B cell (primary cell): ENCODE measurements at regions not wholly inside any gene's neighbourhood (a gene's known extent, or its start where the extent isn't known, plus 50 kb on each side); places are given as distances from the start of the nearest gene placed in this dataset.

Experiments used
- ATAC-seq: fragments of 200-7000 bp; cut with Tn5 transposase; one replicate; pipeline ENCODE4 v1.10.0; 2021; ENCODE audit warnings: low read depth, mild to moderate bottlenecking, moderate number of reproducible peaks, moderate library complexity
- CTCF ChIA-PET: fragments of 350-600 bp; sonication (Branson Sonifier 250); formaldehyde crosslinking; loops from one replicate; lab custom pipeline; 2021; ENCODE audit warnings: antibody characterized with exemption, inconsistent platforms; lab: Charles Lee
- POLR2A ChIA-PET: fragments of 350-600 bp; sonication (Branson Sonifier 250); formaldehyde crosslinking; loops from one replicate; lab custom pipeline; 2021; ENCODE audit warnings: antibody characterized with exemption; lab: Charles Lee
- DNase-seq: peaks from one replicate; pipeline ENCODE4 v3.0.0; 2013
- H2AFZ ChIP-seq: 2 replicates; pipeline ENCODE4 v1.6.1; 2012; ENCODE audit warnings: mild to moderate bottlenecking, low read depth, low read length; ENCODE audit not compliant: insufficient read depth, poor library complexity, severe bottlenecking
- H3K27ac ChIP-seq, 2 donors: 1 replicate in 1 of 2; 2 replicates in 1 of 2; pipeline ENCODE4 v1.5.1; 2012 to 2013; ENCODE audit warnings: low read length in 2 of 2, mild to moderate bottlenecking in 2 of 2, moderate library complexity in 1 of 2
- H3K27me3 ChIP-seq, 4 experiments: fragments of 200-600 bp in 1 of 4; sonication (generic) in 1 of 4; replicated peaks in 1 of 4; 1 replicate in 2 of 4; 2 replicates in 2 of 4; pipeline versions ENCODE4 v1.6.1 to v1.7.0; 2013 to 2016; ENCODE audit warnings: low read length in 3 of 4, mild to moderate bottlenecking in 2 of 4, mixed read lengths in 1 of 4, moderate library complexity in 1 of 4; ENCODE audit not compliant: insufficient read depth in 4 of 4, control insufficient read depth in 3 of 4; ENCODE audit errors: control extremely low read depth in 1 of 4
- H3K36me3 ChIP-seq, 2 experiments: replicated peaks in 1 of 2; 1 replicate in 1 of 2; 2 replicates in 1 of 2; pipeline versions ENCODE4 v1.6.1 to v1.7.1; 2013; ENCODE audit warnings: low read length in 1 of 2; ENCODE audit not compliant: insufficient read depth in 2 of 2, control insufficient read depth in 1 of 2; ENCODE audit errors: control extremely low read depth in 1 of 2, extremely low read depth in 1 of 2
- H3K4me1 ChIP-seq, 2 donors: fragments of 200-600 bp in 1 of 2; sonication (generic) in 1 of 2; 1 replicate in 1 of 2; 2 replicates in 1 of 2; pipeline versions ENCODE4 v1.5.1 to v1.6.1; 2013 to 2017; ENCODE audit warnings: low read length in 2 of 2; ENCODE audit not compliant: control insufficient read depth in 2 of 2, insufficient read depth in 2 of 2
- H3K4me2 ChIP-seq: replicated peaks from 2 replicates; pipeline ENCODE3; 2012; ENCODE audit warnings: mild to moderate bottlenecking, low read depth, low read length; ENCODE audit not compliant: poor library complexity, severe bottlenecking
- H3K4me3 ChIP-seq, 5 experiments: fragments of 200-600 bp in 1 of 5; sonication (generic) in 1 of 5; 1 replicate in 3 of 5; 2 replicates in 2 of 5; pipeline versions ENCODE4 v1.5.1 to v1.7.0; 2011 to 2016; ENCODE audit warnings: low read length in 4 of 5, mild to moderate bottlenecking in 4 of 5, low read depth in 2 of 5, control low read depth in 1 of 5, moderate library complexity in 1 of 5; ENCODE audit not compliant: insufficient read depth in 1 of 5; ENCODE audit errors: control extremely low read depth in 1 of 5, extremely low read depth in 1 of 5
- H3K79me2 ChIP-seq: fragments of 200-600 bp; sonication (generic); one replicate; pipeline ENCODE4 v1.6.0; 2016; ENCODE audit warnings: low read length; ENCODE audit not compliant: control insufficient read depth, insufficient read depth
- H3K9ac ChIP-seq: fragments of 200-600 bp; sonication (generic); 2 replicates; pipeline ENCODE4 v1.6.1; 2017; ENCODE audit warnings: mild to moderate bottlenecking, low read length, moderate library complexity
- H3K9me3 ChIP-seq, 3 donors: one replicate each; pipeline versions ENCODE4 v1.6.1 to v1.7.1; 2013; ENCODE audit warnings: low read length in 2 of 3; ENCODE audit not compliant: control insufficient read depth in 2 of 3, insufficient read depth in 1 of 3; ENCODE audit errors: control extremely low read depth in 1 of 3
- H4K20me1 ChIP-seq: 2 replicates; pipeline ENCODE4 v1.6.0; 2012; ENCODE audit warnings: mild to moderate bottlenecking, low read length; ENCODE audit not compliant: insufficient read depth, control insufficient read depth, poor library complexity, severe bottlenecking
- H3K27ac Mint-ChIP-seq: one replicate; pipeline ENCODE4 v1.8.0; 2021; ENCODE audit warnings: mixed read lengths
- H3K27me3 Mint-ChIP-seq: one replicate; pipeline ENCODE4 v1.8.0; 2021; ENCODE audit warnings: mixed read lengths
- H3K4me1 Mint-ChIP-seq: one replicate; pipeline ENCODE4 v1.8.0; 2021; ENCODE audit warnings: mixed read lengths
- H3K4me3 Mint-ChIP-seq: one replicate; pipeline ENCODE4 v1.8.0; 2021; ENCODE audit warnings: mixed read lengths
- H3K9me3 Mint-ChIP-seq: one replicate; pipeline ENCODE4 v1.8.0; 2022; ENCODE audit warnings: mixed read lengths; ENCODE audit not compliant: insufficient read depth
- CTCF ChIP-seq: fragments of 200-600 bp; IDR thresholded peaks from one replicate; pipeline ENCODE4 v1.8.0; 2022; ENCODE audit warnings: antibody characterized with exemption, mild to moderate bottlenecking
- EZH2 ChIP-seq: IDR thresholded peaks from 2 replicates; pipeline ENCODE4 v1.6.1; 2012; ENCODE audit warnings: borderline replicate concordance, low read depth, mild to moderate bottlenecking, moderate library complexity, low read length; ENCODE audit not compliant: insufficient read depth, poor library complexity, severe bottlenecking
- WGBS: methylation state at CpG from one replicate; pipeline ENCODE4 v1.1.5; 2013; ENCODE audit warnings: missing lambda C conversion rate; ENCODE audit not compliant: insufficient coverage; 5-methylcytosine and 5-hydroxymethylcytosine counted together
- intact Hi-C: fragments of 100-400 bp; cut with micrococcal nuclease; formaldehyde crosslinking; loops from one replicate; pipeline ENCODE4 v1.10.0; 2022

- no peak overlapping the region for H3K27ac ChIP-seq
- intact Hi-C loops: no loop called here
- no peaks in the 10 kb centered on the region for H3K27me3 ChIP-seq
- H3K4me2 ChIP-seq: no peak overlapping the region
- Mint-ChIP-seq H3K27ac (no peak overlapping the region), H3K4me3 (no peak overlapping the region), H3K4me1 (no peaks in the 10 kb centered on the region), H3K27me3 (peaks cover 7% of the 10 kb centered on the region), H3K9me3 (no peaks in the 10 kb centered on the region)
- ChIA-PET POLR2A (interaction anchor here (0.7 kb wide), 1 partner anchor 9 kb away, joined by 12 read pairs; no protein-coding TSS in a partner anchor), CTCF (no interaction called here)
- H3K9ac ChIP-seq: no peak overlapping the region
- no peaks in the 10 kb centered on the region for H4K20me1 ChIP-seq
- no peaks in the 10 kb centered on the region for H3K79me2 ChIP-seq
- no peaks in the 10 kb centered on the region for H3K4me1 ChIP-seq
- H3K9me3 ChIP-seq: peaks cover 0 to 3% (median 0%) of the 10 kb centered on the region in 3 donors
- no peak for TF ChIP-seq CTCF
- TF ChIP-seq EZH2: no peak
- H3K36me3 ChIP-seq: no peaks in the 10 kb centered on the region
- WGBS: no CpG with 5 or more reads among the region's 1 CpG
- H3K4me3 ChIP-seq: no peak overlapping the region
- DNase-seq: no peak
- ATAC-seq: no peak
- no peak overlapping the region for H2AFZ ChIP-seq
Observed at GRCh38 chr20:40279390-40279789, 409.6 kb downstream of the MAFB start.

GRCh38 chr20:40278673-40279072 is 410.4 kb downstream of the MAFB start:
- DNase-seq: no peak
- intact Hi-C loops: no loop called here
- no peaks in the 10 kb centered on the region for H3K4me1 ChIP-seq

More at GRCh38 chr20:40278673-40279072, 410.4 kb downstream of the MAFB start:
- Histone ChIP-seq H3K36me3 (no peaks in the 10 kb centered on the region), H3K9me3 (peaks cover 0 to 3% (median 0%) of the 10 kb centered on the region in 3 donors), H4K20me1 (no peaks in the 10 kb centered on the region), H3K4me3 (no peak overlapping the region), H3K27ac (no peak overlapping the region), H3K27me3 (no peaks in the 10 kb centered on the region), H2AFZ (no peak overlapping the region), H3K79me2 (no peaks in the 10 kb centered on the region), H3K9ac (no peak overlapping the region), H3K4me2 (no peak overlapping the region)
- ATAC-seq: no peak
- Mint-ChIP-seq H3K9me3 (no peaks in the 10 kb centered on the region), H3K4me1 (no peaks in the 10 kb centered on the region), H3K27ac (no peak overlapping the region), H3K27me3 (peaks cover 7% of the 10 kb centered on the region), H3K4me3 (no peak overlapping the region)
- 100% methylated on average over 1 of the region's 3 CpGs for WGBS
- no peak for TF ChIP-seq EZH2
- no peak for TF ChIP-seq CTCF
- ChIA-PET POLR2A (no interaction called here), CTCF (no interaction called here)
